ENCODE measurements at regions not wholly inside any gene's neighbourhood (a gene's known extent, or its start where the extent isn't known, plus 50 kb on each side); places are given as distances from the start of the nearest gene placed in this dataset.

DNA sequence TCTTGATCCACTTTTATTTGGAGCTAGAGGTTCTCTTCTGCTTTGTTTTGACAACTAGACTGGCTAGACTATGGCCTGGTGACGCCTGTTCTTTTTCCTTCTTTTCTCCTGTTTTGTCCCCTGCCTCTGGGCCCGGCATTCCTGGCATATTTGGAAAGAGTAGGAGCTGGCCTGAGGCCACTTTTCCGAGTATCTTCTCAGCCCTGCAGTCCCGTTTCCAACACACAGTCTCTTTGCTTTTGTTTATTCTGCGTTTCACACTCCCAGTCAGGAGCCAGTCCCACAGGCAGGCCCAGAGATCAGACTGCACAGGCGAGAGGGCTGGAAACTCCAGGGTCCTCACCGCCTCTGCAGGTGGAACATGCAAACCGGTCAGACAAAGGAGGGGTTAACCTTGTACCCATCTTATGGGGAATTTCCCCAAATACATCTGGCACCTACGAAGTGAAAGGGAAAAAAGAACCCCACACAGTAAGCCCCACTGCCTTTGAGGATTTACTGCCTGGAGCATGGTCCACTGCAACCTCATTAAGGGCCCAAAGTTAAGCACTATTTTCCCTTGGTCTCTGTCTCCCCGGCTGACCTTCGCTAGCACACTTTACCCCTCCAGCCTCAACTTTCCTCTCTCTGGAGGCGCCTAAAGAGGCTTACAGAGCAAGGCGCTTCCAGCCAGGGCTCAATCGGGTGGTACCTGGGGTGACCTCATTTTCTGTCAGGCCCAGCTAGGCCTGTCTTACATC is 141.1 kb downstream of the TOMM20 start:
- TF ChIP-seq, protein P1, sequence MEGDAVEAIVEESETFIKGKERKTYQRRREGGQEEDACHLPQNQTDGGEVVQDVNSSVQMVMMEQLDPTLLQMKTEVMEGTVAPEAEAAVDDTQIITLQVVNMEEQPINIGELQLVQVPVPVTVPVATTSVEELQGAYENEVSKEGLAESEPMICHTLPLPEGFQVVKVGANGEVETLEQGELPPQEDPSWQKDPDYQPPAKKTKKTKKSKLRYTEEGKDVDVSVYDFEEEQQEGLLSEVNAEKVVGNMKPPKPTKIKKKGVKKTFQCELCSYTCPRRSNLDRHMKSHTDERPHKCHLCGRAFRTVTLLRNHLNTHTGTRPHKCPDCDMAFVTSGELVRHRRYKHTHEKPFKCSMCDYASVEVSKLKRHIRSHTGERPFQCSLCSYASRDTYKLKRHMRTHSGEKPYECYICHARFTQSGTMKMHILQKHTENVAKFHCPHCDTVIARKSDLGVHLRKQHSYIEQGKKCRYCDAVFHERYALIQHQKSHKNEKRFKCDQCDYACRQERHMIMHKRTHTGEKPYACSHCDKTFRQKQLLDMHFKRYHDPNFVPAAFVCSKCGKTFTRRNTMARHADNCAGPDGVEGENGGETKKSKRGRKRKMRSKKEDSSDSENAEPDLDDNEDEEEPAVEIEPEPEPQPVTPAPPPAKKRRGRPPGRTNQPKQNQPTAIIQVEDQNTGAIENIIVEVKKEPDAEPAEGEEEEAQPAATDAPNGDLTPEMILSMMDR (IDR thresholded peaks at IDR 0.05) = no peak
- TF ChIP-seq EZH2 (IDR thresholded peaks at IDR 0.05) (no peak), EZH2phosphoT487 (IDR thresholded peaks at IDR 0.05) (no peak)

Measured in neural progenitor cell (in vitro differentiated cells).